Upper lobe of left lung (tissue), 4 donors: ENCODE measurements at regions not wholly inside any gene's neighbourhood (a gene's known extent, or its start where the extent isn't known, plus 50 kb on each side); places are given as distances from the start of the nearest gene placed in this dataset.

Experiments used
- CTCF ChIP-seq, 6 experiments: fragments of 450-650 bp in 4 of 6; fragments of 200-600 bp in 2 of 6; sonication (generic) in 2 of 6; IDR thresholded peaks; one replicate each; pipeline ENCODE4 v1.5.1; 2016 to 2019; ENCODE audit warnings: antibody characterized with exemption in 6 of 6
- EP300 ChIP-seq, 4 donors: sonication (generic); formaldehyde crosslinking; IDR thresholded peaks; one replicate each; pipeline ENCODE4 v1.5.1; 2017; ENCODE audit warnings: antibody characterized with exemption in 4 of 4, control low read depth in 2 of 4
- POLR2AphosphoS5 ChIP-seq, 2 donors: sonication (generic); formaldehyde crosslinking; IDR thresholded peaks; one replicate each; pipeline ENCODE4 v1.5.1; 2017; ENCODE audit warnings: antibody characterized with exemption in 2 of 2

GRCh38 chr7:118754608-118755007, 530.1 kb downstream of the ANKRD7 start:
- TF ChIP-seq EP300 (IDR thresholded peaks at IDR 0.05) (no peak), CTCF (IDR thresholded peaks at IDR 0.05) (no peak), POLR2AphosphoS5 (IDR thresholded peaks at IDR 0.05) (no peak)
